ENCODE measurements at regions not wholly inside any gene's neighbourhood (a gene's known extent, or its start where the extent isn't known, plus 50 kb on each side); places are given as distances from the start of the nearest gene placed in this dataset.
A peak's percentile ranks its signal among the peaks of the same experiment; 100 is the strongest.

DNA sequence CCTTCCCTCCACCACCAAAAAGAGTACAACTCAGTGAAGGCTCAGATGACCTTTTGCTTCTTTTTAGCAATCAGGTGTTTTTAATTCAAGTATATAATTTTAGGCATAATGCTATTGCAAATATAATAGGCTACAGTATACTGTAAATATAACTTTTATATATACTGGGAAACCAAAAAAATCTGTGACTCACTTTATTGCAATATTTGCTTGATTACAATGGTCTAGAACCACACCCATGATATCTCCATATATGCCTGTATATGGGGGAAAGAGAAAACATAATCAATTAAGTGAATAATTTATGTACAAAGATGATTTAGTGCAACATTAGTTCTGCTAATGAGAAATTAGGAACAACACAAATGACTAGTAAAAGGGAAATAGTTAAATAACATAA lies 134.3 kb downstream of the TLE3 start:
- no peak for DNase-seq

DNA sequence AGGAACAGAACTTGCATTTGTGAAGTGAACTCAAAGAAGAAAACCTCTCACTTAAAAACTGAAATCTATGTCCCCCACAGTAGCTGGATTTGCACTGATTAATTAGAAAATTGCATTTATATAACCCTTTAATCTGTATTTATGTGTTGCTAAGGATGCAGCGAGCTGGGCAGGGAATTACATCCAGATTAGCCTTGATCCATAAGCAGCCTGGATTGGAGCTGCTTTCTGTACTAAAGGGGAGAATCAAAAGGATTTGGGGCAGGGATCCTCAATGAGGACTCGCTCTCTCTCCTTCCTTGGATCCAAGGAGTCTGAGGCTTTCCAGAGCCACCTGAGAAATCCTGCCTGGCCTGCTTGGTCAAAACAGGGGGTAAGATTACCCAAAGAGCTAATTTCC lies 125.9 kb downstream of the TLE3 start:
- no peak for DNase-seq

DNA sequence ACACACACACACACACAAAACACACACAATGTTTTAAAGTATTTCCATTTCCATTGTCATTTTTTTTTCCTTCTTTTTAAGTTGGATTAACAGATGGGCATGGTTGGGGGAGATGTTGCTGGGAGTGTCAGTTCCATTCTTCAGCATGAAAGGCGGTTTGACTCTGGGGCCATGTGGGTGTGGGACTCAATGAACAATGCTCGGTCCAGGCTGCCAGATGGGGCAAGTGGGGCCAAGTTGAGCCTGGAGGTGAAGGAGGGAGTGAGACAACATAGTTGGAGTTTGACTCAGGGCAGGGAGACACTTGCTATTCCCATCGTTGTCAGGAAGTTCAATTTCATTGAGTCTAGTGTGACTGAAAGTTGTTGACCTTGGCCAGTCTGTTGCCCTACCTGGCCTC lies 125.3 kb downstream of the TLE3 start:
- DNase-seq = no peak

DNA sequence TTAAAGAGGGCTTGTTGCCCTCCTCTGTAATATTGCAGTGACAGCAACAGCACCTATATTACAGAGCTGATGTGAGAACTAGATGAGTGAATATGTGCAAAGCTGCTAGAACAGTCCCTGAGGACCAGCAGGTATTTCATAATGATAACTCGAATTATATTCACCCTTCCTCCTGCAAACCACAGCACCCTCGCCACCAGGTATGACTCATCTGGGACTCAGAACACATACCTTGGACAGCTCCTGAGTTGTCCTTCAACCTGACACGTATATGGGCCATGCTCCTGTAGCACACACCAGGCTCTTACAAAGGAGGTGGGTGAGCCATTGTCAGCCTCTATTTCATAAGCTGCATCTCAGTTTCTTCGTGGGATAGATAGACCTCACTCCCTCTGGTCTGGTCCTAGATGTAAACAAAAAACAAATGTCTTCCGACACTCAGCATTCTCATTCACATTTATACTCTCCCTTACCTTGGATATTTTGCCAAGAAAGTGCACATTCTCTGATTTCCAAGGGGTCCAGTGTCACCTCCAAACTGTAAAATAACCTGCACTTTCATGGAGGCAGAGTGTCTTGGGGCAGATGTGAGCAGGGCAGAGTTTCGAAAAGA lies 124.5 kb downstream of the TLE3 start:
- peak; percentile 57 for DNase-seq

DNA sequence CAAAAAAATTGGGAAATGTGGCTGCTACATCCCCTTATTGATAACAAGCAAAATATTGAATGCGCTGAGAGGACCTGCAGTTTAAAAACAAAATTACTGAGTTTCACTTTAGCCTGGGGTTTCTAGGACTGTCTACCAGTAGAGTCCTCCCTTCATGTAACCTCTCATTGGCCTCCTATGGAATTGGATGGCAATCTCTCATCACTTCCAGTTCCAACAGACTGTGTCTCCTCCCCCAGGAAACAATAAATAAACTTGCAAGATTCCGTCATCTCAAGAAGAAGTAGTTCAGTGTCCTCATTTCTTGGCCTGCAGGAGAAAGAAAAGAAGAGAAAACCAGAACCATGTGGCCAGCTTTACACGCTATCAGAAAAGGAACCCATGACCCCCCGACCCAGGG lies 123.8 kb downstream of the TLE3 start:
- no peak for DNase-seq

DNA sequence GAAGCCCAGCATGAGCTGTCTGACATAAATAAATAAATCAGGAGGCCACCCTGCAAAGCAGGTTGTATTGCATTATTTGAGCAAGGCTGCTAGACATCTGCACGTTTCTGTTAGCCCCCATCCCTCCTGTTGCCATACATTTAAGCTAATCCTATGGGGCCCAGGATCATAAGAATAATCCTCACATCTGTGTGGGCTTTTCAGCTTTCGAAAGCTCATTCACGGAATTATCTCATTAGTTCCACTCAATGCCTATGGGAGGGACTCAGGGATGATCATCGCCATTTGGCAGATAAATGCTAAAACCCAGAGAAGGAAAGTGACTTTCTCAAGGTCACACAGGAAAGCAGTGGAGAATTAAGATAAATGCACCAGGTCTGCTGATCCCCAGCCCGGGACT lies 123.4 kb downstream of the TLE3 start:
- DNase-seq = no peak

DNA sequence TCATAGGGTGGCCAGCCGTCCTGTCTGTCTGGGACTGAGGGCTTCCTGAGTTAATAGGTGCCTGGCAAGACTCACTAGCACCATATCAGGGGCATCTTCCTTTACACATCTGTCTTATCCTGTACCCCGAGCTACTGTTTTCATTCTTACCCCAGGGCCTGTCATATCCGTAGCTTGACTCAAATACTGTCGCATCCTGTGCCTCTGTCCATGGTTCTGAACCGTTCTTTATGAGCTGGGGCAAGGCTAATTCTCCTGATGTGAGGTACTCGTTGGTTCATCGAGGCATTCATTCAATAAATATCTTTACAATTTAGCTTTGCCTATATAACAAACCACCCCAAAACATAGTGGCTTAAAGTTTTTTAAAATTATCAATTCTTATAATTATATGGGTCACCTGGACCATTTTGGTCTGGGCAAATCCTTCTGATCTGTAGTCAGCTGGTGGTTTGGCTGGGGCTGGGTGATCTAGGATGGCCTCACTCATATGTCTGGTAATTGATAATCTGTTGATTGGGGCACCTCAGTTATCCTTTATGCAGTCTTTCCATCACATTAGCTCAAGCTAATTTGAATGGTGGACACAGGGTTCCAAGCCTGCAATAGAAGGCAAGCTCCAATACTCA lies 121.2 kb downstream of the TLE3 start:
- DNase-seq = peak; percentile 58

DNA sequence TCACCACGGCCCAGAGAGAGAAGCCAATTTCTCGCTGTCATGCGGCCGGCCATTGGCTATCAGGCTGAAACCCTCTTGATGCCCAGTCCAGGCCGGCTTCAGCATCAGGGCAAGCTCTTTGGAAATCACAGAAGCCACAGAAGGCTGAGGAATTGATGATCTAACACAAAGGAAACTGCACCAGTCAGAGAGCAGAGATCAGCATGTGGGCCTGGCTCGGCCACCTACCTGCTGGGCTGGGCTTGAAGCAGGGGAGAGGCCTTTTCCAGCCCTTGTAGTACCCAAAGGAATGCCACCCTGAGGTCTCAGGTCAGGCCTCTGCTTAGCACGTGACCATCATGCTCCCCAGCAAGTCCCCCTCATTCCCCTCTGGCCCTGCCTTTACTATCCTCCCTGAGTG lies 119.1 kb downstream of the TLE3 start:
- DNase-seq = no peak

DNA sequence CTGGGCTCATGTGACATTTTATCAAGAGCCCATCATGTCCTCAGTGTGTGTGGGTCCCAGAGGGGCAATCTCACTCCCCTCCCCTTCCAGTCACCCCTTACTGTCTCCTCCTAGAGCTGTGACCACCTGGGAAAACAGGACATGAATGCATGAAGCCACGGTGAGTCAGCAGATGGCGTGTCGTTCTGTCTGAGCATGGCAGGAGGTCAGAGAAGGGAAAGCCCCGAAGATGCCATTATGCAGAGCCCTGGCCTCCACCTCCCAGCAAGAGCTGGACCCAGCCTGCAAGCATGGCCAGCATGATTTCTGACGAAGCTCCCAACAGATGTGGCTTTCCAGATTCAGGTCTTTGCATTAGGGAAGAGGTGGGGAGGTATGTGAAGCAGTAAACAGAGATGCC lies 118.5 kb downstream of the TLE3 start:
- DNase-seq = no peak

DNA sequence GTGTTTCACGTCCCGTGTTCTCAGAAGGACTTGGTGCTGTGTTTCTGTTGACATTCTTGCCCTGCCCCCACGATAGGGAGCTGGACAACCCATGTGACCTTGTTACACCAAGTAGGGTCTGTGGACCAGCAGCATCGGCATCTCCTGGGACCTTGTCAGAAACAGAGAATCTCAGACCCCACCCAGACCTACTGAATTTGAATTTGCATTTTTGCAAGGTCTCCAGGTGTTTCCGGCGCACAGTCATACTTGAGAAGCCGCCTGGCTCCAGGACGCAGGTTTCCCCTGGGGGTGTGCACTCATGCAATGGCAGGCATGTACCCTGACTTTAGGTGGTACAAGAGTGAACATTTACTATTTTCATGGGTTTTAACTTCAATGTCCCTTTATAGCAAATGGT lies 117.9 kb downstream of the TLE3 start:
- DNase-seq = no peak

DNA sequence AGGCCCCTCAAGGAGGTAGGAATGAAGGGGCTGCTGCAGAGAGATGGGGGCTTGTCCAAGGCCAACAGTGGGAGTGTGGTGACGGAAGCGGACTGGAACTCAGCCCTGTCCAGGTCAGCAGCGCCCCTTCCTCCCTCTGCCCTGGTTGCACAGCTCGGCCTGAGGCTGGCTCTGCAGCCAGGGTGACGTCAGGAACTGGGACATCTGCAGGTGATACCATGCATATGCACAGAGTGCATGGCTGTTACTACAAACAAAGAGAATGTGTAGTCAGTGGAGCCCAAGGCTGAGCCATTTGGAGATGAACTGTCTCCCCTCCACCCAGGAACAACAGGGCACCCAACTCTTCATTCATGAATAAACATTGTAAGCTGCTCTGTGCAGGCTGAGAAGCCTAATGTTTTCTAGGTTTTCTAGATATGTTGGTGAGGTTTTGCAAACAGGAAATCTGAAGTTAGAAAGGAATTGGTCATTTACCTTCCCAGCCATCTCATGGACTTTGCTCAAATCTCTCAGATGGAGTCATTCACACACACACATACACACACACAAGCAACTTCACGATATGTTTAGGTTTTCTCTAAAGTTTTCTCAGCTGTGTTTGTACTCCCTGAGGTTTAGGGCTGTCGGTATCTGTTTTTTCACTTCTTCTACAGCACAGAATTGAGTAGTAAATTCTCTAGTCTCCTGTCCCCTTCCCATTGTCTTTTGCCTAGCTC lies 117.2 kb downstream of the TLE3 start:
- DNase-seq = no peak

DNA sequence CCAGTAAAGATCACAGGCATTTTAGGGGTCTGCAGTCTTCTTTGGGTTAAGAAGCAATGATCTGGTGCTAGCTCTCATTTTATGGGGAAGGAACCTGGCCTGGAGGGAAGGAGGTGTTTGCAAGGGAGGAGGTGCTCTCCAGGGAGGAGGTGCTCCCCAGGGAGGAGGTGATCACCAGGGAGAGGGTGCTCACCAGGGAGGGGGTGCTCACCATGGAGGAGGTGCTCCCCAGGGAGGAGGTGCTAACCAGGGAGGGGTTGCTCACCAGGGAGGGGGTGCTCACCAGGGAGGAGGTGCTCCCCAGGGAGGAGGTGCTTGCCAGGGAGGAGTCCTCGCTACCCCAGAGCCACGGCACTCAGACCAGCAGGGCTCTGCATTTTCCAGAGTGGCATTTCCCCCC lies 115.7 kb downstream of the TLE3 start:
- DNase-seq = no peak

DNA sequence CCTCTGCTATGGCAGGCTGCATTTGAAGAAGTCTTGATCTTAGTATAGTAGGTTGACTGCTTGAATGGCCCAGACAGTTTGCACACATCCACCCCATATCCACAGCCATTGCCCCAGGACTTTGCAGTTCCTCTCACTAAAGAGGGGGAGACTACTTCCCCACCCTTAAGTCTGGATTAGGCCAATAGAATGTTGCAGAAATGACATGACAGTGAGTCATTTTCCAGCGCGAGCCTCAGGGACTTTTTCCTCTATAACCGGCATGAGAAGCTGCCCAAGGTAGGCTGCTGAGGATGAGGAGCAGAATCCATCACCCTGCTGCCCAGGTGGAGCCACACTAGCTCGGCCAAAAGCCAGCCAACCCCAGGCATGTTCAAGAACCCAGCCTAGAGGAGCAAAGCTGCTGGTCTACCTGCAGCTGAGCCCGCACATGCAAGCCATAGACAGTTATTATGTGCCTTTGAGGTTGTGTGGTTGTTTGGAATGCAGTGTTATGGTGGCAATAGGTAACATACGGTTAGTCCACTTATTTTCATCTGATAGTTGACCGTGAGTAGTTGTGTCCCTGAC lies 113.9 kb downstream of the TLE3 start:
- no peak for DNase-seq

DNA sequence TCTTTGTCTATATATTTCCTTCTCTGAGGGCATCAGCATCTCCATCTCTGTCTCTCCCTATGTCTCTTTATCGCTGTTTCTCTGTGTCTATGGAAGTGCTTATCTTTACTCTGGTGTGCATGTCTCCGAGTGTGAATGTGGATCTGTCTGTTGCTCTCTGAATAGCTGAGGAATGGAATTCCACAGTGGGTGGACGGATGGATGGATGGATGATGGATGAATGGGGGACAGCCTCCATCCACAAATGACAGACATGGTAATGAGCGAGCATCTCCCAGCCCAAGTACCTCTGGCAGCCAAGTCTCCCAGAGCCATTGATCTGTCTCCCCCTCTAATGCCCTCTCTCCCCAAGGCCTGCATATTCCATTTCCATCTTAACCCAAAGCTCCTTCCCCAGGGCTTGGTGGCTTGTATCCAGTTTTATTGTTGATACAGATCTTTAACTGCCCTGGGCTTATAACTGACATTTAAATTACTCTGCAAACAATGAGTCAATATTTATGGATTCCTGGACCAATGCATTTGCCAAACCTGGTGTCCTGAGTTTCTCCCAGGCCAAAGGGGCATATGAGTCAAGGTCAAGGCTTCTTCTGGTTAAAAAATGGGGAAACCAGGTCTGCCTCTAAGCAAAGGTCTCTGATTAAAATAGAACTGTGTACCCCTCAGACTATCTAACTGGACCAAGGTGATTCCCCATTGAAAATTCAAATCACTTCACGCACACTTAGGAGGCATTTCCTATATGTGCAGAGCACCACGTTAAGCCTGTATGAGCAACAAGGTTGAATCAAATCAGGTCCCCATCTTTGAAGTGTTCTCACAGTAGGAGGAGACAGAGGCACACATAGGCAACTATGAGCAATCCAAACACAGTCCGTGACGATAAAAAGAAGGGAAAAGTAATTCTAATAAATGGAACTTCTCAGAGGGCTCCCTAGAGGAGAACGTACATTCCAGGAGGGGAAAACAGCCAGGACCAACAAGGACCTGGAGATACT lies 109.9 kb downstream of the TLE3 start:
- no peak for DNase-seq

DNA sequence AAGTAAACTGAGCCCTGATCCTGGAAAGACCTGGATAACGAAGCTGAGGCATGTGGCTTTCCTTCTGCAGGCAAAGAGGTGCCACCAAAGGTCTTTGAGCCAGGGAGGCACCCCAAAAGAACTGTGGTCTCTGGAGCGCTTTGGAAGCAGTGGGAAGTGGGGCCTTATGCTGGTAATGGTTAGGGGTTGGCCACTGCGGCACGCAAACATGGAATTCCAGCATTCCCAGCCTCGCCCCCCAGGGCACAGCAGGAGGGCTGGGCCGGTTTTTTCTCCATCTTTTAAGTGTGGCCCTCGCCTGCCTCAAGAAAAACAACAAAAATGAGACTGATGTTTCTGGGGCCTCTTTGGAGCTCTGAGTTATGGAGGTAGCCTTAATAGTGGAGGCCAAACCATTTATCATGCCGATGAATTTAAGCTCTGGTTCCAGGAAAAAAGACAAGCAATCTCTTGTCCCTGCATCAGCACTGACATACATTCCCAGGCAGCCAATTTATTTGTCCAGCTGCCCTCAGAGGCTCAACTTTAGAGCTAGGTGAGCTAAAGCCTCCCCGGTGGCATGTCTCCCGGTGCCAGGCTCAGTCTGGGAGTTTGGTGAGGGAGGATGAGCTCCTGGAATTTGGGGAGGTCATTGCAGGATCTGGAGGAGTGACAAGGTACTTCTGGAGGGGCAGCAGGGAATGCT lies 109.0 kb downstream of the TLE3 start:
- DNase-seq = no peak

DNA sequence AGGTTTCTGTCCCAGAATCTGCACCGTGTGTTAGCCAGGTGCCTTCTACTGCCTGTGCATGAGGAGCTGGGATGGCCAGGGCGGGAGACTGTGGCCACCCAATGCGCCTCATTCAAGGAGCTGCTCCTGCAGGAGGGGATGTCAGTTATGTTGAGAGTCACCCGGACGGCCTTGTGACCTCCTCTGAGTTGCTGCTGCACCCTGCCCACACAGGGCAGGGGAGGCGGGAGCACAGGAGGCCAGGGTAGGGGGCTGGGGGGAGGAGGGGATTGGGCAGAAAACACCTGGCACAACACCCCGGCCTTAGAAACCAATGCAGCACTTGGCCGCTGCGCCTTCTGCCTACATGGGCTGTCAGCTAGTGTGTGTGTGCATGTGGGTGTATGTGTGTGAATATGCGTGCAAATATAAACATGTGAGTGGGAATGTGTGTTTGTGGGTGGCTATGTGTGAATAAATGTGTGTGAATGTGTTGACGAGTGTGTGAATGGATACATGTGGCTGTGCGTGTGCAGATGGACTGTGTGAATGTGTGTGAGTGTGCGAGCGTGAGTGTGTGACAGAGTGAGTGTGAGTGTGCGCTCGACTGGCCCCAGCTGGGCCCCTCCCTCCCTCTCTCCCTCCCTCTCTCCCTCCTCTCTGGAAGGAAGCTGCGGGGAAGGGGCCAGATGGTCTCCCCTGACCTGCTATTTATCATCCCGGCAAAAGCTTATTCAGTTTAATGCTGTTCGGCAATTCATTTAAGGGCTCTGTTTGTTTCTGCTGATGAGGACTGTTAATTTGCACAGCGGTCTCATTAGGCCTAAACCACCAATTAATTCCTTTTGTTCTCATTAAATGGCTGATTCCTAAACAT lies 106.9 kb downstream of the TLE3 start:
- no peak for DNase-seq

DNA sequence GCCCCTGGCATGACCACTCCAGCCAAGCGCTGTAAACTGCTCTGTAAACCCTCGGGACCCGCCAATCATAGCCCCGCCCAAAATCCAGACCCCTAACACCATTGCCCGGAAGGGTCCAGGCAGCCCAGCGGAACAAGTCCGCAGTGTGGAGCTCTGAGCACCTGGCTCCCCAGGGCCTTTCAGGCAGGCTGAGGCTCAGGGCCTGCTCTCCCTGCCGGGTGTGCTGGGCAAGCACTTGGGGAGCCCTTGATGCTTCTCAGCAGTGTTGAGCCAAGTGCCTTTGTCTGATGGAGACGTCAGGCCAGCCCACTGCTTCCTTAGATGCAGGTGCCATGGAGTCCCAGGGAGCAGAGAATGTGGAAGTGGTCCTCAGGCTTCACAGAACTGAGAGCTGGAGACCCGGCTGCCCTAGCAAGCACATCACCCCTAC lies 106.2 kb downstream of the TLE3 start:
- DNase-seq = no peak

DNA sequence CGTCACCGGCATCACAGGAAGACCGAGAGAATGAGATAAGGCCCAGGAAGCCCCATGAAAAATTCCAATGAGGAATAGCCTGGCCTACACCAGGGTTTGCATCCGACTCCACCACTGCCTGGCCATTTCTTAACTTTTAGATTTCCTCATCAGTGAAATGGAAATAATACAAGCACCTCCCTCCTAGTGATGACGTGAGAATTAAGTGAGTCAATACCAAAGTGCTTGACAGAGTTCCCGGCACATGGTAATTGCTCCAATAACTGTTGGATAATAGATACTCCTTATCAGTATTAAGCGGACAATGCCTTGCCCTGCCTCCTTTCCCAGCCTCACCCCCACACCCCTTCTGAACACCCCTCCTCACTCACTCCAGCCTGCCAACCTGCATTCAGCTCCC lies 105.4 kb downstream of the TLE3 start:
- DNase-seq = no peak

DNA sequence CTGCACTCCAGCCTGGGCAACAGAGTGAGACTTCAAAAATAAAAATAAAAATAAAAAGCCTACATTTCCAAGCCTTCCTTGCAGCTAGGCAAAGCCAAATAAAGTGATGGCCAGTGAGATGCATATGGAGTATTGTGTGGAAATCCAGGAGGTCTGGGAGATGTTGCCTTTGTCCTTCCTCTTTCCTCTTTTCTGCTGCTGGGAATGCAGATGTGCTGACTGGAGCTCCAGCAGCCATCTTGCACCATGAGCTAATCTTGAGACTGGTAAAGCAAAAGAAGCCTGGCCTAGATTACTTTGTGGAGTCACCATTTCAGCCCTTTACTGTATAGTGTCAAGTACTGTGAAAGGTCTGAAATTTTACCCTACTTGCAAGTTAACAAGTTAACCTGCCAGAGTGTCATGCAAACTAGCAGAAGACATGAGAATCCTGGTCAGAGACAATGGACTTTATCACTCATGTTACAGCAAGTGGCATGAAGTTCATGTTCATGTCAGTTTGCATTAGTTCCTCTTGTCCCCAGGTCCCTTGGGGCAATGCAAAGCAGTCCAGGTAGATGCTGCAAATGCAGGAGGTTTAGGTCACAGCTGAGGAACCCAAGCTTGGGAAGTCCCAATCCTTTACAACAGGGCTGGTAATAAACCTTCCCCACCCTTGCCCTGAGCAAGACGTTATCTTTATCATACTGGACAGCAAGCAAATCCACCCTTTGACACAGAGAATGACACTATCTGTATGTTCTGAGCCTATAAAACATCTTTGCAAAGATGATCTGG lies 103.1 kb downstream of the TLE3 start:
- no peak for DNase-seq
